ENCODE measurements at regions not wholly inside any gene's neighbourhood (a gene's known extent, or its start where the extent isn't known, plus 50 kb on each side); places are given as distances from the start of the nearest gene placed in this dataset.

DNA sequence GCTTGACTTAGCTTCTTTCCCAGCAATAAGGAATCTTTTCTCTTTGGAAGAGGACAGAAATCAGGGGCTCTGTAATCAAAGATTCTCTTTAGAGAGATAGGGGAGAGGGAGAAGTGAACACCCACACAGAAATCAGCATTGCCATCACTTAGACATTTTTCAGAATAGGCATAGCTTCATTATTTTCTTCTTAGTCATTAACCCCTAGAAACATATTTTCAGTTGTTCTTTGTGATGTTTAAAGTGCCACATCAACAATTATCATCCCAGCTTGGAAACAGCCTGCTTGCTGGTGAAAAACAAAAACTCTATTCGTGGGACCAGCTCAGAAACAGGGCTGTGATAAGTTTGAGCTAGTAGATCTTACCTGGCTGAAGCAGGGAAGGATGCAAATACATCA is 88.3 kb upstream of the SLC44A3 start:
- DNase-seq = no peak

DNA sequence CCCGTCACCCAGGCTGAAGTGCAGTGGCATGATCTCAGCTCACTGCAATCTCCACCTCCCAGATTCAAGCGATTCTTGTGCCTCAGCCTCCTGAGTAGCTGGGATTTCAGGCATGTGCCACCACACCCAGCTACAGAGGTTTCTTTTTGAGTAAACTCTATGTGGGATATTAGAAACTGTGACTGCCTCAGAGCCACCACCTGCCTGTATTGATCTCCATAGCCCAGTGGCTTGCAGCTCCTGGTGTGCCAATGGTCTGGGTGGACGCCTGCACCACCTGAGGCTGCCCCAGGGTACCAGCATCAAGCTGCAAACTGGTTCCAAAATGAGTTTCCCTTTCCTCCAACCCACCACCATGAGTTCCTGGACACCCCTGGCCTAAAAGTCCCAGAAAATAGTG is 89.7 kb upstream of the SLC44A3 start:
- no peak for DNase-seq

DNA sequence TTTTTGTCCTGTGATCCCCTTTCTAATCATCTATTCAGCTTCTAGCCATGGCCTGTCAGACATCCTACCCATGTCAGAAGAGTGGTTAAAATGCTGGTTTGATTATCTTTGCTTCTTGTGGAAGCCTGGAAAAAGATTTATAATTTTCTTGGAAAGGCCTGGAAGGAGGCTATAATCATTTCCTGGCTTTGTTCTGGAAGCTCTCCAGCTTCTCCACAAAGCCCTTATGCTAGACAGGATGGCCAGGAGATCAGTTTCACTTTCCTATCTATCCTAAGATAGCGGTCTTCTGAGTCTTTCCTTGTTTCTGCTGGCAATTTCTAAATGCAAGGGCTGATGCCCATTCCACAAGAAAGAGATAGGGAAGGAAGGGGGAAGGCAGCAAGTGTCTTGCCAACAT is 90.9 kb upstream of the SLC44A3 start:
- no peak for DNase-seq

DNA sequence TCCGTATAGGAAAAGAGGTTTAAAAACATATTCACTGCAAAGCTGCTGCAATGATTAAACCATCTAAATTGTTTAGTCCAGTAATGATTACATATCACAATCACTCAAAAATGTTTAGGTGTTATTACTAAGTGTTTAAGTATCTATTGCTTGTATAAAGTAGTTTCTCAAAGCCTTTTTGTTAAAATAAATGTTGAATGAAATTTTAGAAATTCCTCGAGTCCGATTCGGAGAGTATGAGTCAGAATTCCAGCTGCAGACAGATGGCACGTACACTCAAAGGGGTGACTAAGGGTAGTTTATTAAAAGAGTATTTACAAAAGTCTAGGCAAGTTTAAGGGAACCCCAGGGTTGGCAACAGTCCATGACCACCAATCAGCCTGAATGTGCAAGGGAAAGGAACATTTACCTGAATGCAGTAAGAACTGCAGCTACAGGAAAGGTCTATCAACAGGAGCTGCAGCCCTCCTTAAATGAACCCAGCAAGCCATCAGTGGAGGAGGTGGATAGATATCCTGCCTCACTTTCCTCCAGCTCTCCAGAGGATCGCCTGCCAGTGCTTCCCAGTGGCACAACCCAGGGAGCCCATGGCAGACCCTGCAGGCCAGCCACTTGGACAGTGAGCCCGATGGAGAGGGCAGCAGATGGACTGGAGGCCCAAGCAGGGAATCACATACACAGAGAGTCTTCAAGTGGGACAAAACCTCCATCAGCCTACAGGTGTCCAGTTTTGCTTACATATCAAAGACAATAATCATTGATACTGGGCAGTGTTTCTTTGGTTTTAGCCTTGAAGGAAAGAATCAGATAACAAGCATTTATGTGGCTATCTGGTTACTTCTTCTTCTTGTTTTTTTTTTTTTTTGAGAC is 92.1 kb upstream of the SLC44A3 start:
- no peak for DNase-seq

DNA sequence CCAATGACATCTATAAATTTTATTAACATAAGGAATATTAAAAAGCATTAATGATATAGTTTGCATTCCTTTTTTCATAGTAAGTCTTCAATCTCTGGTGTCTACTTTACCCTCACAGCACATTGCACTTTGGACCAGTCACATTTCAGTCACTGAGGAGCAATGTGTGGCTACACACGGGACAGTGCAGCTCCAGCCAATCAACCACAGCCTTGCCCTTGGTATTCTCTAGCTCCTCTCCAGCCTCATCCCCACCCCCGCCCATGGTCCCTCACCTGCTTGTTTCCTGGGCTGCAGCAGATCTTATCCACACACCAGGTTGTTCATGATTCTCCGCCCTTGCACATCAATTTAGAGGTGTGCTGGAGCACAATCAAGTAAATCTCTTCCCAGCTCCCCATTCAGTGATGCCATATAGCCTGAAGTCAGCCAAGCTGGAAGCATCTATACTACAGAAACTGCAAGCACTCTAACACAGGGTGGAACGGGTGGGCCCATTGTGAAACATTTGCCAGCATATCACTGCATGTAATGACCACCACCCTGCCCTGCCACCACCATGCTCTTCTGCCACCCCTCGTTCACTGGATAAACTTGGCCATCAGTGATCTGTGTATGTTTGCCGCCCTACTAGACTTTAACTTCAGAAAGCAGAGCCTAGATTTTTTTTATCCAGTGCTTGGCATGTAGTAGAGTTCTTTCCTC is 93.0 kb upstream of the SLC44A3 start:
- no peak for DNase-seq

DNA sequence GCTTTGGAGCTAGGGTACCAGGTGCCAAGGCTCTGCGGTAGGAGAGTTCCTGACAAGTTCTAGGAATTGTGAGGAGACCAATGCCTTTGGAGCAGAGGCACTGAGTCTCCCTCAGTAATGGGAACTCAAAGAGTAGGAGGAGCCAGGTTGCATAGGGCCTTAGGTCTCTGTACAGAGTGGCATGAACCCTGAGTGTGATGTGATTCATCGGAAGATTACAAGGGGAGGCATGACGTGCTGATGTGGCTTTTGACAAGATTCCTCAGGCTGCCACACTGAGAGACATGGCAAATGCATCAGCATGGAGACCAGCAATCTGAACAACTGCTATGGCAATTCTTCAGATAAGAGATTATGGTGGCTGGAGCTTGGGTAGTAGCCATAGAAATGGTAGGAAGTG is 94.6 kb upstream of the SLC44A3 start:
- no peak for DNase-seq

DNA sequence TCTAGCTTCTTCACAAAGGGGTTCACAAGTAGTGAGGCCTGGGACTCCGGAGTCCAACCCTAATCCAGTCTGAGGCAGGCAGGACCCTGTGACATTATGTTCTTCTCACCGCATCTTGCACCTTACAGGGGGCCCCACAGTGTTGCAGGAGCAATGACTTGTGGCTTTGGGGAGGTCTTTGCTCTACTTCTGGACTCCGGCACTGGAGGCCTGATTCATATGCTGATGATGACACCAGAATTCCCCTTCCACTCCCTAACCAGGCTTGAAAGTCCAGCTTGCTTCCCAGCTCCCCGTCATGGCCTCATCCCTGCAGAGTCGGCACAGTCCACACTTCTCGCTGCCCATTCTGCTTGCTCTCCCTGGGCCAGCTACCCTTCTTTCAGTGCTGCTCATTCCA is 96.3 kb upstream of the SLC44A3 start:
- no peak for DNase-seq

DNA sequence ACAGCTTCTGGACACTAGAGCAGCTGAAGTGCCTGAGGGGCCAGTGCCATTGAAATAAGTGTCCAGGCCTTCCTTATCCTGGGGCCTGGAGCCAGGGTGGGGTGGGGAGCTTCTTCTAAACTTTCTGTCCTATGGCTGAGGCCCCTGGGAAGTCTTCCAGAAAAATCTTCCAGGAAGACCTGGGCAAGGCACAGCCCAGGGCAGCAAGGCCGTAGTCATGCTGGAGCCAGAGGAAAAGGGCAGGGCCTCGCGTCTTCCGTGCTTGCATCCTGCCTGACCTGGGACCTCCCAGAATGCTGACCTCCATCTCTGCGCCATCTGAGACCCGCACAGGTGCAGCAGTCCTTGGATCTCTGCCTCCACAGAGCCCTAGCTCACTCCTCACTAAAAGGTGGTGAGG is 96.7 kb upstream of the SLC44A3 start:
- DNase-seq = no peak

DNA sequence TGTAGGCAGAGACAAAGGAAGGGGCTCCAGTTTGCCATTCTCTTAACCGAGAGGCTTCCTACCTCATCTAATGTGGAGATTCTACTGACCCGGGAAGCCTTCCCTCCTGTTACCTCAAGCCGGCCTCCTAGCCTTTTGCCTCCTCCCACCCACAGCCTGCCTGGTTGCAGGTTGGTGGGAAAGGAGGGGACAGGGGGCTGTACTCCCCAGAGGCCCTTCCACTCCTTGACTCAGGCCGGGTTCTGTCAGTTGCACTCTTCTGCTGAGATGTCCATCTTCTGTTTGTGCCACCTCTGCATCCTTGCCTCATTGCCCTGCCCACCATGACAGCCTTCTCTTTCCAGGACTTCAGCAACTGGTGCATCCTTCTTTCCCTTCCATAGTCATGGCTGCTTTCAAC is 98.0 kb upstream of the SLC44A3 start:
- no peak for DNase-seq

DNA sequence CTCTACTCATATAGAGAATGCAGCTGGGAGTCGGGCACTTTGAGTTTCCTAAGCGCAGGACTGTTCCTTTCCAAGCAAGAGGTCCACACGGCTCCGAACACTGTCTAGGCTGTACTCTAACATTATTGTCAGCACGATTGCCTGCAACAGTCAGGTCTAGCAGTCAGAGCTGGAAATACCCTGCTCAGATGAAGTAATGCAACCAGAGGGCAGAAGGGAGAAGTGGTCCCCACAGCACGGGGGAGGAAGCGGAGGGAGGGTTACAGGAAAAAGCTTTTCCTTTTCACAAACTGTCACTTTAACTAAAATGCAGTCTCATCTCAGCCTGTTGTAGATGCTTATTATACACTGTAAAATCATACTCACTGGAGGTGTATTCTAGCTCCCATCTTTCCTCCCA is 98.9 kb upstream of the SLC44A3 start:
- no peak for DNase-seq

DNA sequence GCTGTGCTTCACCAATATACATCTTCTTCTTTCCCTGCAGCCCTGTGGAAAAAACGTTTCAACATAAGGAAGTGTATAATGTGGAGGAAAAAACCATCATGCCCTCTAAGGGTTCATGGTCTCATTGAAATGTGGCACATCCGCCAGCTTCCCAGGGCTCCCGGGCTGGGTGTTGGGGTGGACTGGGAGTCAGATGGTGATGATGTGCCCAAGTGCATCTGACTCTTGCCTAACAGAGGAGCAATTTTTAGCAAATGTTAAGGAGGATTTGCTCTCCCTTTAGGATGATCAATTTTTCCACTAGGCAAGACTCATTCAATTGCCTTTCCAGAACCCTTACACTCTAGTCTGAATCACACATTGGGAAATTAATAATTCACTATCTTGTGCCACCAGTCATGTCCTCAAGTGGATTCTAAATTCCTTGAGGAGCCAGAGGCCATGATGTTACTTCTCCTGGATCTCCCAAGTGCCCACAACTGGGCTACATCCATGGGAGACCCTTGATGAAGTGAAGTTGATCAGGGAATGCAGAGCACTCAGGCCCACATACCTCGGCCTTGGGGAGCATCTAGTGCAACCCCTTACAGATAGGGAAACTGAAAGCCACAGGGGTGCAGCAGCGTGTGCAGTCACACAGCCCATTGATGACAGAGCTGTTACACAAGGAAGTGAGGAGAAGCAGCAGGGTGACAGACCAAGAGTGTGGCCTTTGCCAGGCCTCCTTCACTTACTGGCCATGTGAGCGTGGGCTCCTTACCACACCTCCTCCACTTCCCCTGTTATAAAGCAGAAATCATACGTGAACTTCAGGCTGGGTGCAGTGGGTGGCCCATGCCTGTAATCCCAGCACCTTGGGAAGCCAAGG is 100.0 kb upstream of the SLC44A3 start:
- DNase-seq = no peak

DNA sequence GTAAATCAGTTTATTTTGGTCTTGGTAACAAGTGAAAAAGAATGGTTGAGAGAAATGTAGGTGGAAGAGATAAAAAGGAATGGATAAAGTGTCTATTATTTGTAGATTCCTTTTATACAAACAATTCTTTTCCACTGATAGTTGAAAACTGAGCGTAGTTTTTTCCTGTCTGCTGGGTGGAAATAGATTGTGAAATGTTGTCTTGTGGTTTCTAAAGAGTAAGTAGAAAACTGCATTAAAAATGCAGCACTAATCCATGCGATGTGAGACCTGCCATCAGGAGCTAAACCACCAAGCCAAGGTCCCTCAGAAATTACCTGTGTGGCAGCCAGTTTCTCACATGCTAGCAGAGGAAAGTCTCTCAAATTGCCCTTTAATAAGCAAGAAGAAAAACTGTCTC is 103.2 kb upstream of the SLC44A3 start:
- DNase-seq = no peak

DNA sequence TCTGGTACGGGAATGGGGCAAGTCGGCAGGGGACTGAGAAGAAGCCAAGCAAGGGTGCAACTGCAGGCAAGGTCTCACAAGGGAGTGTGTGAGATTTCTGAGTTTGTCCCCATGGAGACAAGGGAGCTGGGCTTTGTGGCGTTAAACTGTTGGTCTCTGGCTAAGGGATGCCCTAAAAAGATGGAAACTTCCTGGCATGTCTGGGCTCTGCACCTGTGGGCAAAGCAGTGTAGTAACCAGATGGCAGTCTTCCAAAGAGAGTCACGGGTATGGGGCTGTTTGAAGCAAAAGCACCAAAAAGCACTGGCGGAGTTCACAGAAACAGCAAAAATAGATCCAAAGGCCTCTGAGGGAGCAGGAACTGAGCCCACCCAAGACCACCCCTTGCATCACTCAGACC is 104.8 kb upstream of the SLC44A3 start:
- no peak for DNase-seq

DNA sequence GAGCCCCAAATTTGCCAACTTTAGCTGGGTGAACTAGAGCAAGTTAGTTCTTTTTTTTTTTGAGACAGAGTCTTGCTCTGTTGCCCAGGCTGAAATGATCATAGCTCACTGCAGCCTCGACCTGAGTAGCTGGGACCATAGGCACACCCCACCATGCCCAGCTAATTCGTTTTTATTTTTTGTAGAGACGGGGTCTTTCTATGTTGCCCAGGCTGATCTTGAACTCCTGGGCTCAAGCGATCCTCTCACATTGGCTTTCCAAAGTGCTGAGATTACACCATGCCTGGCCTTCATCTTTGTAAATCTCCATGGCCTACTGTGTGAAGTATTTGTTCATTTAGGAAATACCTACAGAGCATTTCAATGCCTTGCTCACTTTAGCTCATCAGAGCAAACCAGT is 105.6 kb upstream of the SLC44A3 start:
- no peak for DNase-seq

DNA sequence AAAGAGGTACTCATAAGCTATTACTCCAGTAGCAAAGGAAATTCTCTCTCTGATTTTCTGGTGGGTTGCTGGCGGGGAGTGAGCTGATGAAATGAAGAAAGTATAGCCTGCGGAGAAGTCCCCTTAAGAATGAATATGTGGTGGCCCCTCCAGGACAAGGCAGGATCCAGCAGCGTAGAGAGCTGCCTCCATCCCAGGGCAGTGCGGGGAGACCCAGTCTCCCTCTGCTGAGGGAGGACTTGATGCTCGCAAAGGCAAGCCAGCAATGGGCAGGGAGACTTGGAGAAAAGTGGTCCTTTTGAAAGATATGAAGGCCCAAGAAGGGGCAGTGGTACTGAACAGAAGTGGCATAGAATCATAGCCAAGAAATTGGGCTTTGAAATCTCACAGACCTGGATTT is 106.0 kb upstream of the SLC44A3 start:
- DNase-seq = no peak

DNA sequence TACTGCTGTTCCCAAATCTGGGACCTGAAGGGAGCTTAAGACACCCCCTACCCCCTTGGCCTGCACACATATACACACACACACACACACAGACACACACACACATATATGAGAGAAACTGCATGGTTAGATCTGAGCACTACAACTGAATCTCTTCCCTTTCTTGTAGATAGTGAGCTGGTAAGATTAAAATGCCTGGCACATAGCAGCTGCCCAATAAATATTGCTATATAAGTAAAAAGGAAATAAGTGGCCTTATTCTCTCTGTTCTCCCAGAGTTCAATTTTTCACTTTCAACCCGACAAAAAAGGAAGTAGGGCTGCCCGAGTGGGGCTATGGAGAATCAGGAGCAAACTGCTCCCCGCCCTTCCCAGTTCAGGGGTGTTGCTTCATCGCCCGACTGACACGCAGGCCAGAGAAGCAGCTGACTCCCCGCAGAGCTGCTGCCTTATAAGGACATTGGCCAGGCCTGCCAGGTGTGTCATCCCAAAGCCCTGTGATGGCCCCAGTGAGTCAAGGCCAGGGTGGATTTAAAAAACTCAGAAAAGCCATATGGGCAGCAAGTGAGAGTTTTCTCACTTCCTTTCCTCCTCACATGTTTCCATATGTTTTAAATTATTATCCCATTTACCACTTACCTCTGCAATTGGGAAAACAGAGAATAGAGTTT is 106.5 kb upstream of the SLC44A3 start:
- peak; percentile 81 for DNase-seq

DNA sequence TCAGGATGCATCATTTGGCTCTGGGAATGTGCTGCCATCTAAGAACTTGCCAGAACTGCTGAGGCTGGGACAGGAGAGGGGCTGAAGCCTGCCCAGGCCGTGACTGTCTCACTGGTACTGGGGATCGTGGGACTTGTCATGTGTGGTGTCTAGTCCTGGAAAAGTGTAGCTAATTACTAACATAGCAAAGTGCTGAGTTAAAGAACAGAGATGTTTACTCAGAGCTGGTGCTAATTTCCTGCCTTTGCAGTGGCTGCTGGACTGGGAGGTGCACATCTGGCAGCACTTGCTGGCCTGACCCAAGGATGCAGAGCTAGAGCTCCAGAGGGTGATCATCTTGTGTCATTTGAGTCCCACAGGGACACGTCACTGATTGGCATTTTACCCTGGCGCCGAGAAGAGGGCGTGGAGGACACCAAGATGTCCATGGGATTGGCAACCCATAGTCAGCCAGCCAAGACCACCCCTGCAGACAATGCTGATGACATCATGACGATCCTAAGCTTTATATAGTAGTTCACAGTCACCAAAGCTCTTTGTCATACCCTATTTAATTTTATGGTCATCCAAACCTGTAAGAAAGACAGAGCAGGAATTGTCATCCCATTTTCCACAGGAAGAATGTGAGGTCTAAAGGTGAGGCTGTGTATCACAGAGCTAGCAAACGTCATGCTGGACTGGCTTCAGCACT is 110.1 kb upstream of the SLC44A3 start:
- peak; percentile 7 for DNase-seq

DNA sequence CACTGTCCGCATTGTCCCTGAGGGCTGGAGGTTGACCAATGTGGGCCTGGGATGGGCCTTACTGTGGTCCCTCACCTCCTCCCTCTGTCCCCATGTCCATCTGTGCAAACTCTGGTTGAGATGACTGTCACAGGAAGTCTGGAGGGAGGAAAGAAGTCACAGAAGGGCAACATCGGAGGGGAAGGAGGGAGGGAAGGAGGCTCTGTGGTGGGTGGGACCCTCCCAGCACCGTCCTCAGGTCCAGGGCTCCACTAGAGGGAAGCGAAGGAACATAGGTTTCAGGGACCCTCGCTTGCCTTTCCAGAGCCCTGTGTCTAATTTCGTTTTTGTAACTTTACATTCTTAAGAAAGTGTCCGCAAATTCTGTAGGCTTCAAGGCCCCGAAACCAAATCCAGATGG is 111.3 kb upstream of the SLC44A3 start:
- no peak for DNase-seq

DNA sequence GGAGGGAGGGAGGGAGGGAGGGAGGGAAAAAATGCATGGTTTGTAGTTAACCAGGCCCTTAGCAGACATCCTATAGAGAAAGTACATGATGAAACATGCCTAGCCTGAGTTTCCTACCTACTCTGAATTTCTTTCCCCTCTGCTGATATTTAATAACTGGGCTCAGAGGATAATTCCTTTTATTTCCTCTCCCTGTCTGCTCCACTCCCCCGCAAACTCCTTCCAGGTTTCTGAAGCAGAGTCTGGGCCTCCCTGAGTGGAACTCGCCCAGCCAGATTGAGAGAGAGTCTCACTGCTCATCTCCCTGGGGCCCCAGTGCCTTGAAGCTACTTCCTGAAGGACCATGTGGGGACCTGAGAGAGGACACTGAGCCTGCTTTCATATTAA is 111.9 kb upstream of the SLC44A3 start:
- no peak for DNase-seq

DNA sequence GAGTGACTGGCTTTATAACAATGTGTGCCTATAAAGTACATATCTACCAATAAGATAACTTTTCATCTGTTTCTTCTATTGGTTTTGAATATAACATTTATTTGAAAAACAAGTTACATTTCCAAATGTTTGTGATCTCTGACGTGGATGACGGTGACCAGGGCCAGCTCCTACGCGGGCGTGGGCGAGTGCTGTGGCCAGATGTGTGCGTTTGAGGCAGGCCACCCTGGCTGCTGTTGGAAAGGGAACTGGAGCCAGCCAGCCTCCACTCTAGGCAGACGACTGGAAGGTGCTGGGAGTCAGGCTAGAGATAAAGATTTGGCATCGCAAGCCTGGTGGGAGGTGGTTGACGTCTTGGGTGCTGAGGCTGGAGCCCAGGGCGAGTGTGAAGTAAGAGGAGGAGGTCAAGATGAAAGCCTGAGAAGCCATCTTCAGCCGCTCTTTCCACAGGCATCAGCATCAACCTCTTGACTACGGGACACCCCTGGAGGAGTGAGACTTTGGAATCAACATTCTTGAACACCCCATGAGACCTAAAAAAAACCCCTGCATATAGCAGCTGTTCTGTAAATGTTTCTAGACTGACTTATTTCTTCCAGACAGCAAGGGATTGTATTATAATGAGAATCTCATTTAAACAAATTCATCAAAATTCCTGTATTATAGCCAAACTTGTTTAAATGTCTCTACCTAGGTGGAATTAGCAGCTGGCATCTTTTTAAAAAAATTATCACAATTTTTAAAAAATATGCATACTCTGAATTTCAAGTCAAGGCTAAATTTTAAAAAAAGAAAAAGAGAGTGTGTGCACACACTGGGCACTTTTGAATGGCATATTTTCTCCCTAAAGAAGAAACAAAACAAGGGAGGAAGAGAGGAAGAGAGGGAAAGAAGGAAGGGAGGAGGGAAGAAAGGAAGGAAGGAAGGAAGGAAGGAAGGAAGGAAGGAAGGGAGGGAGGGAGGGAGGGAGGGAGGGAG is 112.5 kb upstream of the SLC44A3 start:
- DNase-seq = no peak

DNA sequence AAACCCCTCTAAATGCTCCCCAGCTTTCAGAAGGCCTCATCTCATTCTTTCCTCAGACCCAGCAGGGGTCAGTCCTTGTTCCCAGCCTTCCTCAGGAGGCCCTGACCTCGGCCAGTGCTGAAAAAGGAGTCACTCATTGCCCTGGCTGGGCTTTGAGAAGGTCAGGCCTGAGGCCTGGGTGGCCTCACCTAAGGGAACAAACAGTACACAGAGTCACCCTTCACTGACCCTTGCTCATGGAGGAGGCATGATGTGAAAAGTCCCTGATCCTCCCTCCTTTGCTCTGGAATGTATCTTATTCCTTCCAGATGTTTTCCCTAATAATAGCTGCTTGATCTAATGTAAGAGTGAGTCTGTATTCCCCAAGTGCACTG is 117.7 kb upstream of the SLC44A3 start:
- DNase-seq = no peak

All from NCI-H510A treated with DMSO at 0.1 percent for 48 hours (cell line).